Tibial nerve (tissue), 3 donors: ENCODE measurements at regions not wholly inside any gene's neighbourhood (a gene's known extent, or its start where the extent isn't known, plus 50 kb on each side); places are given as distances from the start of the nearest gene placed in this dataset.

ENCODE experiments used
- CTCF ChIP-seq, 5 experiments: fragments of 200-600 bp in 3 of 5; fragments of 450-650 bp in 2 of 5; sonication (generic) in 3 of 5; IDR thresholded peaks; one replicate each; pipeline ENCODE4 v1.5.1; 2016 to 2019; ENCODE audit warnings: antibody characterized with exemption in 5 of 5, mild to moderate bottlenecking in 3 of 5, moderate library complexity in 2 of 5
- POLR2A ChIP-seq, 2 donors: fragments of 450-650 bp; IDR thresholded peaks; one replicate each; pipeline ENCODE4 v1.6.1; 2017; ENCODE audit warnings: antibody characterized with exemption in 2 of 2, mild to moderate bottlenecking in 2 of 2, moderate library complexity in 2 of 2

DNA sequence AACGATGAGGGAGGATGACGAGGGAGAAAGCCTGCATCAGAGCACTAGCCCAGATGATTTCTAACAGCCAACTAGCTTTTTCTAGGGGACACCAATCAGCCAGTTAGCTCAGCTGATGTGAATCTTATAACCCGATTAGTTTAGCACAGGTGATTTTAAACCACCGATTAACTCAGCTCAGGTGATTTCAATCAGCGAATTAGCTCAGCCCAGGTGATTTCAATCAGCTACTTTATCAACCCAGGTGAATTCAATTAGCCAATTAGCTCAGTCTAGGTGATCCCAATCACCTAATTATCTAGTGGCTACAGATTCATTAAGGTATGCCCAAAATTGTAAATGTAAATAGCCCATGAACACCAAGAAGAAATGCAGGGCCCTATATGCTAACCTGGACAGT, 146.9 kb downstream of the ZNF486 start:
- TF ChIP-seq CTCF (IDR thresholded peaks at IDR 0.05), result no peak
- no peak for TF ChIP-seq POLR2A (IDR thresholded peaks at IDR 0.05)
